HG03469 (cell line): ENCODE measurements at regions not wholly inside any gene's neighbourhood (a gene's known extent, or its start where the extent isn't known, plus 50 kb on each side); places are given as distances from the start of the nearest gene placed in this dataset.

Experiments
- ATAC-seq: cut with Tn5 transposase; IDR thresholded peaks from one replicate; pipeline ENCODE4 v1.9.1; 2021; ENCODE audit warnings: mild to moderate bottlenecking, moderate library complexity, moderate number of reproducible peaks; ENCODE audit not compliant: unreplicated experiment

- no peak for ATAC-seq
Measured at GRCh38 chr5:109944461-109944860, 254.7 kb downstream of the MAN2A1 start.

- no peak for ATAC-seq
Measured at GRCh38 chr5:109945097-109945678, 255.5 kb downstream of the MAN2A1 start.

GRCh38 chr5:109945723-109946480, 256.2 kb downstream of the MAN2A1 start:
- no peak for ATAC-seq

GRCh38 chr5:109946610-109947009, 256.9 kb downstream of the MAN2A1 start:
- ATAC-seq, result no peak

GRCh38 chr5:109947667-109948066, 257.9 kb downstream of the MAN2A1 start:
- ATAC-seq, result no peak

GRCh38 chr5:109950634-109951033, 260.9 kb downstream of the MAN2A1 start:
- ATAC-seq, result no peak

- ATAC-seq, result no peak
Measured at GRCh38 chr5:109951348-109951747, 261.6 kb downstream of the MAN2A1 start.

- ATAC-seq, result no peak
Measured at GRCh38 chr5:109951758-109952157, 262.0 kb downstream of the MAN2A1 start.

GRCh38 chr5:109953761-109954160, 264.0 kb downstream of the MAN2A1 start:
- ATAC-seq, result no peak

GRCh38 chr5:109956884-109957283, 267.2 kb downstream of the MAN2A1 start:
- no peak for ATAC-seq

- ATAC-seq, result no peak
Measured at GRCh38 chr5:109958082-109958481, 268.4 kb downstream of the MAN2A1 start.

GRCh38 chr5:109959652-109960051, 269.9 kb downstream of the MAN2A1 start:
- ATAC-seq, result no peak

GRCh38 chr5:109961751-109962150, 272.0 kb downstream of the MAN2A1 start:
- ATAC-seq, result no peak

GRCh38 chr5:109962882-109963603, 273.3 kb downstream of the MAN2A1 start:
- ATAC-seq, result no peak

GRCh38 chr5:109964136-109964535, 274.4 kb downstream of the MAN2A1 start:
- no peak for ATAC-seq

GRCh38 chr5:109965634-109966033, 275.9 kb downstream of the MAN2A1 start:
- no peak for ATAC-seq

GRCh38 chr5:109971968-109972367, 282.2 kb downstream of the MAN2A1 start:
- ATAC-seq, result no peak

- no peak for ATAC-seq
Measured at GRCh38 chr5:109981979-109982378, 292.3 kb downstream of the MAN2A1 start.

GRCh38 chr5:109982966-109983534, 293.3 kb downstream of the MAN2A1 start:
- no peak for ATAC-seq

GRCh38 chr5:109986726-109987125, 297.0 kb downstream of the MAN2A1 start:
- ATAC-seq, result no peak

- no peak for ATAC-seq
Measured at GRCh38 chr5:109987355-109987754, 297.6 kb downstream of the MAN2A1 start.

GRCh38 chr5:109987970-109988369, 298.2 kb downstream of the MAN2A1 start:
- no peak for ATAC-seq
